KG1 (cell line): ENCODE measurements at regions not wholly inside any gene's neighbourhood (a gene's known extent, or its start where the extent isn't known, plus 50 kb on each side); places are given as distances from the start of the nearest gene placed in this dataset.
"Not testable (repeated sequence)": the region's sequence is repeated elsewhere in the genome, so short reads cannot be mapped to it uniquely, and the experiment has no call there.

Source experiments
- DNase-seq: peaks from one replicate; lab custom pipeline; 2025; lab: John Stamatoyannopoulos, UW

DNA sequence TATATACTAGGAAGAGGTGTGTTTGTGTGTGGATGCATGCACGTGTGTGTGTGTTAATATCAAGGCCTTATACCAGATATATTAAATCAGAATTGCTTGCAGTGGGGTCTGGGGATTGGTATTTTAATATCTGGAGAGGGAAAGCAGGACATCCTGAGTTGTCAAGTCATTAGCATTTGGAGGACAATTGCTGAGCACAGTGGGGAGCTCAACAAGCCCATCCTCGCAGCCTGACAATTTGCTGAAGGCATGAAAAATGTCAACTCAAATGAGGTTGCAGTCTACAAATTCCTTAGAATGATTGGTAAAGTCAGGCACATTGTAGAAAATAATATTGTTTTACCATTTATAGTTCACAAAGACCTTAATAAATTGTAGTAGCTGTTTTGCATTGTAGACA lies 627.4 kb downstream of the LRRC70 start:
- no peak for DNase-seq

DNA sequence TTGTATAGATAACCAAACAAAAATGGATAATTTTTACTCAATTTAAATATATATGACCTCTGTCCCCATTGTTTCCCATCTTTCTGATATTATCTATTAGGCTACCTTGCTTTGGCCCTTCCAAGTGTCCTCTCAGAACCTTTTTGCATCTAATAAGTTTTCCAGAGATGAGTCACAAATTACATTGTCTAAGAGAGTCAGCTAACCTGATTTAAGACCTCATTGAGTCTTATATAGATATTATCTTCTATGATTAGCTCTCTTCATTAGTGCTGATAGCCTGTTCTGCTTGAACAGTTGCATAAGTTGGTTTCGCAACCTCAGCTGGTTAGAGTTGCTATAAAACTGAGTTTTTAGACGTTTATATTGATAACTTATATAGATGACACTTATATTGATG lies 623.1 kb downstream of the LRRC70 start:
- no peak for DNase-seq

GRCh38 chr5:63194126-63194525 lies 615.5 kb downstream of the LRRC70 start:
- no peak for DNase-seq

GRCh38 chr5:63180190-63180589 lies 601.6 kb downstream of the LRRC70 start:
- not testable (repeated sequence) for DNase-seq

GRCh38 chr5:63175850-63176249 lies 597.2 kb downstream of the LRRC70 start:
- DNase-seq = no peak

GRCh38 chr5:63170486-63170885 lies 591.9 kb downstream of the LRRC70 start:
- no peak for DNase-seq

DNA sequence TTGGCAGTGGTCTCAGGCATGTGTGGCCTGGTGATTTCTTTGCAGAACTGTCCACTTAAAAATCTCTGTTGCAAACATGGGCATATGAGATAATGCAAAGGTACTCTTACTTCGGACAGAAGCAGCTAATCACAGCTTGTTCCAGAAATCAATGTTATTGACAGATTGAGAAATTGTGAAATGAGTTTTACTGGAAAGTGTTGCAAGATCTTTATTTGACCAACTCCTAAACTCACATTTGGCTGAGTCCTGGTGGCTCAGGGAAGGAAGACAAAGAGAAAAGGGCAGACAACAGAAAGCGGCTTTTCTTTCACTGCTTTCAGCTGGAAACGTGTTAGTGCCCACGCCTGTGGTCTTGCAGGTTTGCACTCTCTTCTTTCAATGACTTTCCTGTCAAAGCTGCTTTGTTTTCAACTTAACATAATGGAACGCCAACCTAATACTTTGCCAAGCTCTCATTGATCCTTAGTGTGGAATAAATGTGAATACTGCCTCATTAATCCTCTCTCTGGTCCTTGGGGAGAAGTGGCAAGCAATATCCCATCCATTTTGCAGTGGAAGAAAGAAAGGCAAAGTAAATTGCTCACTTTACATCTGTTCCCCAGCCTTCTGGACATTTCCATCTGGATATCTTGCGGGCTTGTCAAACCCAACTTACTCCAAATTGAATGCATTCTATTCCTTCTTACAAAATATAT lies 586.4 kb downstream of the LRRC70 start:
- DNase-seq = no peak

DNA sequence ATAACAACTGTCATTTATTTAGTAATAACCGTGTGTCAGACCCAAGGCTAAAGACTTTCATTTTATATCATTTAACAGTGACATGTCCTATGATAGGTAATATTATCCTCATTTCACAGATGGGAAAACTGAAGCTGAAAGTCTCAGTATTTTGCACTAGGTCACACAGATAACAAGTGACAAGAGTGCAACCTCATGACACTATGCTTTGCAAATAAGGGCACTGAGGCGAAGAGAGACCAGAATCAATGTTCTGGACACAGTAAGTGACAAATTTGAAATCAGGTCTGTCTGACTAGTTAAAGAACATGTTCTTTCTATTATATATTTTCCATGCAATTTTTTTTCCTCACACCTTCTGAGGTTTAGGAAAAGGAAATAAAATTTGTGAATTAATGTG lies 585.7 kb downstream of the LRRC70 start:
- no peak for DNase-seq

- no peak for DNase-seq
Observed at GRCh38 chr5:63155310-63155631, 576.7 kb downstream of the LRRC70 start.

- DNase-seq = no peak
Observed at GRCh38 chr5:63154476-63155309, 576.1 kb downstream of the LRRC70 start.

- DNase-seq = no peak
Observed at GRCh38 chr5:63152871-63153270, 574.3 kb downstream of the LRRC70 start.

DNA sequence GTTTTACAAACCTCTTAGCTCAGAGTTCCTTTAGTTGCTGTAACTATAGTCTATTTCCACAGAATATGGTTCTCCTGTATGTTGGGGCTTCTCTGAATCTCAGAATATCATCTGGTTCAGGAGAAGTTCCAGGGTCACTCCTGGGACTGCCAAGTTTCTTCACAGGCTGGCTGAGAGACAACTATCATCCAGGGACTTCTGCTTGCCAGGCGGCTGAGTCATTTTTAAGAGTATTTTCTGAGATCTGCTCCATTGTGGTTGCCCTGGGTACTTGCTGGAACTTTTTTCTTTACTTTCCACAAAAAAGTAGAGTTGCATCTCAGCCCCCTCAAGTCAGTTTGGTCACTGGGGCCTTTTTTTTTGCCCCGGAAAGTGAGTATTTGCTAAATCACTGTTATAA lies 566.5 kb downstream of the LRRC70 start:
- no peak for DNase-seq

- no peak for DNase-seq
Observed at GRCh38 chr5:63141591-63141990, 563.0 kb downstream of the LRRC70 start.

DNA sequence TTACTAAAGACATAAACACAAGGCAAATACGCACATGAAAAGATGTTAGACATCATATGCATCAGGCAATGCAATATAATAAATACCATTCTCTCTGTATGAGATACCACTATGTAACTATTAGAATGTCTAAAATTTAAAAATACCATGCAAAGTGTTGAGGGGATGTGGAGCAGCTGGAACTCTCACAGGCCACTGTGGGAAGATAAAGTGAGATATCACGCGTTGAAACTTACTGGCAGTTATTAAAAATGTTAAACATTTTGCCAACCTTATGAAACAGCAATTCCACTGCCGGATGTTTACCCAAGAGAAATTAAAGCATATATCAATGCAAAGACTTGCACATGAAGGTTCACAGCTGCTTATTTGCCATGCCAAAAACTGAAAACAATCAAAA lies 556.7 kb downstream of the LRRC70 start:
- DNase-seq = no peak

DNA sequence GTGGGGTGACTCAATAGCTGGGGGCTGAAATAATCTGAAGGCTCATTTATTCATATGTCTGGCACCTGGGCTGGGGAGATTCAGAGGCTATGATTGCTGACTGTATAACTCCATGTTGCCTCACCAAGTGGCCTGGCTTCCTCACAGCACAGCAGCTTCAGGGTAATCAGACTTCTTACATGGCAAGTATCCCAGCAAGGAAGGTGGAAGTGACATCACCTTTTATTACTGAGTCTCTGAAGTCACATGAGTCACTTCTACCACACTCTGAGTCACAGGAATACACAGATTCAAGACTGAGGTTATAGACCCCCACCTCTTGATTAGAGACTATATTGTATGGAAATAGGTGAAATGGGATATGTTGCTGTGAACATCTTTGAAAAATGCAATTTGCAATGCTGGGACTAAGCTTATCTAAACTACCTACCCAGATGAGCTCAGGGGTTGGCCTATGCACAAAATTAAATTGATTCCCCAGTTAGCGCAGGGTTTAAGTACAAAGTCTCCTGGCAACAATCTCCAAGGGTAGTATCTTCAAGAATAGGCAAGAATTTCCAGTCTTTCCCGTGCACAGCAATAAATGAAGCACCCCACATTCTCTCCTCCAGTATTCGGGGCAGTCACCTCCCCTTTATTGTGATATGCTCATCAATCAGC lies 553.1 kb downstream of the LRRC70 start:
- no peak for DNase-seq

- no peak for DNase-seq
Observed at GRCh38 chr5:63128761-63129160, 550.1 kb downstream of the LRRC70 start.

- DNase-seq = no peak
Observed at GRCh38 chr5:63128018-63128417, 549.4 kb downstream of the LRRC70 start.

DNA sequence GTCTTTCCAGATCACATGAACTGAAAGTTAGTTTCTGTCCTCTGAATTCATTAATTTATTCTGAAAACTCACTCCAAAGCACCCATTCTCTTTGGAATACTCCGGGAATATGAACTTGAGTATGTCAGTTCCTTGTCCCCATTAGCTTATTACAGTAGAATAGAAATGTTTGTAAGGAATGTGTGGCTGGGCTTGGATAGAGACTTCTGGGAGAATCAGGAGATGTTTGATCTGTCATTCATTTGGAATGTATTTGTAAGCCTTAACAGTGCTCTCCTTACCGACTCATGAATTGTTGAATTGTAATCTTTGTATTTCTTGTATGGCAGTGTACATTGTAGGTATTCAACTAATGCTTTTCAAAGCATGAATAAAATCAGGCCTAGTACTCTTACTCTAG lies 548.4 kb downstream of the LRRC70 start:
- DNase-seq = no peak

- DNase-seq = peak; percentile 1
Observed at GRCh38 chr5:63125862-63126261, 547.2 kb downstream of the LRRC70 start.

DNA sequence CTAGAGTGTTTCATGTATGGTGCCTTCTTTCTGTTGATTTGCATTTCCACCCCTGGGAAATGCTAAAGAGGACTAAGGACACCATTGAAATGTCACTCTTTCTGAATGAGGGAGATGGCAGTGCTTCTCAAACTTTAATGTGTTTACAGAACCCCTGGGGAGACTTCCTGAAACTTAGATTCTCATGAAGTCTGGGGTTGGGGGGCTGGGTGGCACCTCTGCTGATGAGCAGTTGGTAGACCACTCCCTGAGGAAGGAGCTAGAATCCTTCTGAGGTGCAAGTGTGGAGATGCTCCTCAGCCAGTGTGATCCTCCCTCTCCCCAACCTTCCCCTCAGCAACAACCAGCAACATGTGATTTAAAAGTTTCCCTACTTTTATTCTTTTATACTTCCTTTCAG lies 546.8 kb downstream of the LRRC70 start:
- DNase-seq = no peak

- DNase-seq = no peak
Observed at GRCh38 chr5:63124266-63124665, 545.6 kb downstream of the LRRC70 start.

DNA sequence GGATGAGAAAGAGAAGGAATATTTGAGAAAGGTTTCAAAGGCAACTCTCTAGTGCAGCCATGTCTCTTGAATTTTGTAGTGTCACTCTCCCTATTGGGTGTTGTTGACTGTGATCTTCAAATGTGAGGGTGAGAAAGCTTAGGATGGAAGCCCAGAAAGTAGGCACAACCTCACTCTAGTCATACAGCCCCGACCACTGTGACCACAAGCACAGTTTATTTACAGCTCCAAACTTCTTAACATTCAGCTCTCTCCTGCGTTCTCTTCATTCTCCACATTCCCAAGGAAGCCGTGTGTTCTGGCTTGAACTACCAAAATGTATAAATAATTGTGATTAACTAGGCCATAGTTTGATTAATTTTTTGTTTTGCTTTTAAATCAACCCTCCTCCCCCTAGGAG lies 542.9 kb downstream of the LRRC70 start:
- no peak for DNase-seq

- no peak for DNase-seq
Observed at GRCh38 chr5:63118221-63118620, 539.6 kb downstream of the LRRC70 start.
